ENCODE measurements at regions not wholly inside any gene's neighbourhood (a gene's known extent, or its start where the extent isn't known, plus 50 kb on each side); places are given as distances from the start of the nearest gene placed in this dataset.

GRCh38 chr6:98539741-98540140 is 294.6 kb upstream of the POU3F2 start:
- TF ChIP-seq CTCF (IDR thresholded peaks at IDR 0.05): no peak
- no peak for TF ChIP-seq POLR2A (IDR thresholded peaks at IDR 0.05)
